Stomach smooth muscle (tissue), 2 donors: ENCODE measurements at regions not wholly inside any gene's neighbourhood (a gene's known extent, or its start where the extent isn't known, plus 50 kb on each side); places are given as distances from the start of the nearest gene placed in this dataset.
"Not testable (repeated sequence)": the region's sequence is repeated elsewhere in the genome, so short reads cannot be mapped to it uniquely, and the experiment has no call there.

Experiments
- H3K27ac ChIP-seq: one replicate; pipeline ENCODE4 v1.7.0; 2013; ENCODE audit warnings: mild to moderate bottlenecking, low read length, inconsistent platforms
- H3K27me3 ChIP-seq, 2 donors: one replicate each; pipeline ENCODE4 v1.7.0; 2013; ENCODE audit warnings: low read length in 2 of 2; ENCODE audit not compliant: insufficient read depth in 2 of 2, control insufficient read depth in 1 of 2
- H3K36me3 ChIP-seq, 2 donors: one replicate each; pipeline ENCODE4 v1.7.0; 2013; ENCODE audit warnings: low read length in 2 of 2; ENCODE audit not compliant: control insufficient read depth in 2 of 2, insufficient read depth in 2 of 2
- H3K4me1 ChIP-seq: one replicate; pipeline ENCODE4 v1.7.0; 2013; ENCODE audit warnings: low read length; ENCODE audit not compliant: control insufficient read depth, insufficient read depth
- H3K4me3 ChIP-seq, 2 donors: one replicate each; pipeline ENCODE4 v1.7.0; 2013; ENCODE audit warnings: low read length in 2 of 2
- H3K9ac ChIP-seq, 2 donors: one replicate each; pipeline ENCODE4 v1.7.0; 2013; ENCODE audit warnings: low read length in 2 of 2, mild to moderate bottlenecking in 1 of 2
- H3K9me3 ChIP-seq, 2 donors: one replicate each; pipeline ENCODE4 v1.7.0; 2013; ENCODE audit warnings: low read length in 2 of 2; ENCODE audit not compliant: control insufficient read depth in 2 of 2
- donor health status: healthy.
- donor health status: Pancreatic carcinoma.

DNA sequence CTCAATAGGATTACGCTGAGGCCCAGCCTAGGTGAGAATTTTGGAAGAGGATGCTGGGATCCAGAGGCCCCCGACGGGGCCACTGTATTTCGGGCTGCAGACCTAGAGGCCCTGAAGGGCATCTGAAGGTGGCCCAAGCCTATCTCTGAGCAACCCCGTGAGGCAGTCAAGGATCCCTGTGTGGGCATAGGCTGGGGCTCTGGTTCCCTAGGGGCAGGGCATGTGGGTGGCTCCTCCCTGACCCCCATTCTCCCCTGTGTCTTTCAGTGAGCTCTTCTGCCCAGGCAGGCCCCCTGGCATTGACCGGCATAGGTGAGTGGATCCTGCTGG, 216.0 kb downstream of the SNRPN start:
- Histone ChIP-seq H3K36me3 (no peaks in the 10 kb centered on the region), H3K4me3 (no peak overlapping the region), H3K9ac (no peak overlapping the region), H3K4me1 (no peaks in the 10 kb centered on the region), H3K27me3 (no peaks in the 10 kb centered on the region), H3K9me3 (peaks cover 0 to 40% of the 10 kb centered on the region in 2 donors), H3K27ac (no peak overlapping the region)

DNA sequence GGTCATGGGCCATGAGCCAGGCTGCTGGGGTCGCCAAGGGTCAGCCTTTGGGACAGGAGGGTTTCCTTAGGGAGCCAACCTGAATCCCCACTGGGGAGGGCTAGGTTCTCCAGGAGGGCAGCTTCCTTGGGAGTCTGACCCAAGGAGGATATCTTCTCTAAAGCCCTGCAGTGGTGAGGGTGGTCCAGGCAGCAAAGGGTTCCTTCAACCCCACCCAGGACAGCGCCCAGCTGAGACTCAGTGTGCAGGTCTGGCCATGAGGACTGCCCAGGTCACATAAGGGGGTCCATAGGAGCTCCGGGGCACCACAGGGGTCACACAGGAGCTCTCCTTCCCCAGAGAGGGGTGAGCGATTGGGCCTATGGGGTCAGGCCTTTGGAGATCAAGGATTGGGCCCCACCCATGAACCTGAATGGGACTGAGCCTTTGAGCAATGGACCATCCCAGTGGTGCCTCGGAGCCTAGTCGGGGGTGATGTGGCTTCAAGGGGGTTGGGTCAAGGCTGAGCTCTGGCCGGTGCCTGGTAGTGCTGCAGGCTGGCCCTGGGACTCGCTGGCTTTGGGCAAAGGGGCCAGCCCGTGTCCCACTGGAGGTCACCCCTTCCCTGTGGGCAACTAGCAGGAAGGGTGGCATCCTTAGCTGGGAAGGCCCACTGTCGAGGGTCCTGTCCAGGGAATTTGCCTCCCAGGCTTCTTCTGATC, 216.5 kb downstream of the SNRPN start:
- no peaks in the 10 kb centered on the region for H3K27me3 ChIP-seq
- H3K36me3 ChIP-seq, result no peaks in the 10 kb centered on the region
- H3K9ac ChIP-seq, result no peak overlapping the region
- no peak overlapping the region for H3K27ac ChIP-seq
- H3K4me3 ChIP-seq, result no peak overlapping the region
- H3K9me3 ChIP-seq, result peaks cover 0 to 43% of the 10 kb centered on the region in 2 donors
- H3K4me1 ChIP-seq, result no peaks in the 10 kb centered on the region

DNA sequence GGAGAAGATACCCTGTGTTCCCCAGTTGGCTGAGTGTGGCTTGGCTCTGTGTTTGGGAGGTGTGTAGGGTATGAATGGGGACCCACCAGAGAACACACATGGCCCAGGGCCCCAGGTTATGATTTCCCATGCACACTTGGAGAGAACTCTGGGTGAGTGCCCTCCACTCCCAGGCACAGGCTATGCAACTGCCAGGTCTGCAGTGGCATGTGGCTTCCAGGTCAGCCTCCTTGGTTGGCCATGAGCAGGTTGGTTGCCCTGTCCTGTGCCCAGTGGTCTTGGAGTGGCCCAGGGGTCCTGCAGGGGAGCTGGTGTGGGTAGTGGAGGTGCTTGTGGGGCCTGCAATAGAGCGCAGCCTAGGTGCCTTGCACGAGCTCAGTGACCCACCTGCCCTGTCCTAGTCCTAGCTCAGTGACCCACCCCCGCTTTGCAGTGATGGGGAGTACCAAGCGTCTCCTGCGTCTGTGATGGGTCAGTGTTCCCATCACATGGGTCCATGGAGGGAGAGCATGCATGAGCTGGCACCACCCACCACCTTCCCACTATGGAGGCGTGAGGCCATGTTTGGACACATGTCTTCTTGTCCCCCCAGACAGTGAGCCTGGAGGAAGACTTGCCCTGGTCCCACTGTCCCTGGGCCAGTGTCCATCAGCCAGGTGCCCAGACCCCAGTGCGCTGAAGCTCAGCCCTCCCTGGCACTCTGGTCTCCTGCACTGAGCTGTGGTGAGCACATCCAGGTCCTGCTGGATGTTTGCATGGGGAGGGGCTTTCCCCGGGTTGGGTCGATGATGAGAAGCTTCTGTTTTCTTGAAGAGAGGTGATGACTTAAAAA, 217.3 kb downstream of the SNRPN start:
- H3K36me3 ChIP-seq, result no peaks in the 10 kb centered on the region
- no peaks in the 10 kb centered on the region for H3K4me1 ChIP-seq
- peaks cover 0 to 46% of the 10 kb centered on the region in 2 donors for H3K9me3 ChIP-seq
- H3K27me3 ChIP-seq, result no peaks in the 10 kb centered on the region
- H3K27ac ChIP-seq, result no peak overlapping the region
- no peak overlapping the region for H3K4me3 ChIP-seq
- H3K9ac ChIP-seq, result no peak overlapping the region

DNA sequence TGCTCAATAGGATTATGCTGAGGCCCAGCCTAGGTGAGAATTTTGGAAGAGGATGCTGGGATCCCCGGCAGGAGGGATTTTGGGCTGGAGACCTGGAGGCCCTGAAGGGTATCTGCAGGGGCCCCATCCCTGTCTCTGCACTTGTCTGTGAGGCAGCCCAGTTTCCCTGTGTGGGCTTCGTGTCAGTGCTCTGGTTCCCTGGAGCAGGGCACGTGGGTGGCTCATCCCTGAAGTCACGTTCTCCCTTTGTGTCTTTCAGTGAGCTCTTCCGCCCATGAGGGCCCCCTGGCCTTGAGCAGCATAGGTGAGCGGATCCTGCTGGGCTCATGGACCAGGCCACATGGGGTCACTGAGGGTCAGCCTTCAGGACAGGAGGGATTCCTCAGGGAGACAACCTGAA, 217.9 kb downstream of the SNRPN start:
- Histone ChIP-seq H3K9me3 (peaks cover 0 to 50% of the 10 kb centered on the region in 2 donors), H3K4me3 (no peak overlapping the region), H3K9ac (no peak overlapping the region), H3K27me3 (no peaks in the 10 kb centered on the region), H3K4me1 (no peaks in the 10 kb centered on the region), H3K27ac (no peak overlapping the region), H3K36me3 (no peaks in the 10 kb centered on the region)

DNA sequence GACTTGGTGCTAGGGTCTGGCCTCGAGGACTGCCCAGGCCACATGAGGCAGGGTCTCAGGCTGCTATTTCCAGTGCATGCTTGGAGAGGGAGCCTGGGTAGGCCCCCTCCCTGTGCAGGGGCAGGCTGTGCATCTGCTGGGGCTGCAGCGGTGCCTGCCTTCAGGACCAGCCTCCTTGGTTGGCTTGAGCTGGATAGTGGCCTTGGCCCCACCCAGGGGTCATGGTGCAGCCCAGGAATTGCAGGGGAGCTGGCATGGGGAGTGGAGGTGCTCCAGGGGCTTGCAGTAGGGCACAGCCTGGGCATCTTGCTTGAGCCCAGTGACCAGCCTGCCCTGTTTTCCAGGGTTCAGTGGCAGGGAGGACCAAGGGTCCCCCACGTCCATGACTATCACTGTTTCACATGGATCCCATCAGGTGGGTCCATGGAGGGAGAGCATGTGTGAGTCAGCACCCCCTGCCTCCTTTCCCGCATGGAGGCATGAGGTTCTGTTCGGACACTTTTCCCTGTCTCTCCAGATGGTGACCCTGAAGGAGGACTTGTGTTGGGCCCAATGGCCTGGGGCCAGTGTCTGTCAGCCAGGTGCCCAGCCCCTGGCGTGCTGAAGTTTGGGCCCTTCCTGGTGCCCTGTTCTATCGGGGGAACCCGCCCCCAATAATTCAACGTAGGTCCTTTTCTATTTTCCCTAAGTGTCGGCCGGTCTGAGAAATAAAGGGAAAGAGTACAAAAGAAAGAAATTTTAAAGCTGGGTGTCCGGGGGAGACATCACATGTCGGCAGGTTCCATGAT, 218.6 kb downstream of the SNRPN start:
- no peaks in the 10 kb centered on the region for H3K36me3 ChIP-seq
- H3K9me3 ChIP-seq, result peaks cover 0 to 50% of the 10 kb centered on the region in 2 donors
- no peak overlapping the region for H3K27ac ChIP-seq
- no peaks in the 10 kb centered on the region for H3K4me1 ChIP-seq
- H3K9ac ChIP-seq, result no peak overlapping the region
- no peak overlapping the region for H3K4me3 ChIP-seq
- no peaks in the 10 kb centered on the region for H3K27me3 ChIP-seq

DNA sequence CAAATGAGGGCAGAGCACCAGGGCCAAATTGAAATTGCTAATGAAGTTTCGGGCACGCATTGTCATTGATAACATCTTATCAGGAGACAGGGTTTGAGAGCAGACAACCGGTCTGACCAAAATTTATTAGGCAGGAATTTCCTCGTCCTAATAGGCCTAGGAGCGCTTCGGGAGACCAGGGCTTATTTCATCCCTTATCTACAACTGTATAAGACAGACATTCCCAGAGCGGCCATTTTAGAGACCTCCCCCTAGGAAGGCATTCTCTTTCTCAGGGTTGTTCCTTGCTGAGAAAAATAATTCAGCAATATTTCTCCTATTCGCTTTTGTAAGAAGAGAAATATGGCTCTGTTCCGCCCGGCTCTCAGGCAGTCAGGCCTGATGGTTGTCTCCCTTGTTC, 219.4 kb downstream of the SNRPN start:
- peaks cover 0 to 49% of the 10 kb centered on the region in 2 donors for H3K9me3 ChIP-seq
- not testable (repeated sequence) for H3K4me3 ChIP-seq, H3K36me3 ChIP-seq, H3K4me1 ChIP-seq, H3K9ac ChIP-seq, H3K27me3 ChIP-seq, H3K27ac ChIP-seq

DNA sequence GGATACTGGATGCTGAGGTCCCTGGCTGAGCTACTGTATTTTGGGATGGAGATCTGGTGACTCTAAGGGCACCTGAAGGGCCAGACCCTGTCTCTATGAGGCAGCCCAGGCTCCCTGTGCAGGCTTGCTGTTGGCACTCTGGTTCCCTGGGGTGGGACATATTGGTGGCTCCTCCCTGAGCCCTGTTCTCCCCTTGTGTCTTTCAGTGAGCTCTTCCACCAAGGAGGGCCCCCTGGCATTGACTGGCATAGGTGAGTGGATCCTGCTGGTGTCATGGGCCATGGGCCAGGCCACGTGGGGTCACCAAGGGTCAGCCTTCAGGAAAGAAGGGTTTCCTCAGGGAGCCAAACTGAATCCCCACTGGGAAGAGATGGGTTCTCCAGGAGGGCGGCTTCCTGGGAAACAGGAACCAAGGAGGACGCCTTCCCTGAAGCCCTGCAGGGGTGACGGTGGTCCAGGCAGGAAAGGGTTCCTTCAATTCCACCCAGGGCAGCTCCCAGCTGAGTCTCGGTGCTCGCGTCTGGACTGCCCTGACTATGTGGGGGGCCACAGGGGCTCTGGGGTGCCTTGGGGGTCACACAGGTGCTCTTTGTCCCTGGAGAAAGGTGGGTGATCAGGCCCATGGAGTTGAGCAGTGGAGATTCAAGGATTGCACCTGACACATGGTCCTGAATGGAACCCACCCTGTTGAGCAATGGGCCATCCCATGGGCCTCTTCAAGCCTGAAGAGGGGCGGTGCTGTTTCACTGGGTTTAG, 220.4 kb downstream of the SNRPN start:
- Histone ChIP-seq H3K36me3 (no peaks in the 10 kb centered on the region), H3K9me3 (peaks cover 0 to 48% of the 10 kb centered on the region in 2 donors), H3K27me3 (no peaks in the 10 kb centered on the region)

DNA sequence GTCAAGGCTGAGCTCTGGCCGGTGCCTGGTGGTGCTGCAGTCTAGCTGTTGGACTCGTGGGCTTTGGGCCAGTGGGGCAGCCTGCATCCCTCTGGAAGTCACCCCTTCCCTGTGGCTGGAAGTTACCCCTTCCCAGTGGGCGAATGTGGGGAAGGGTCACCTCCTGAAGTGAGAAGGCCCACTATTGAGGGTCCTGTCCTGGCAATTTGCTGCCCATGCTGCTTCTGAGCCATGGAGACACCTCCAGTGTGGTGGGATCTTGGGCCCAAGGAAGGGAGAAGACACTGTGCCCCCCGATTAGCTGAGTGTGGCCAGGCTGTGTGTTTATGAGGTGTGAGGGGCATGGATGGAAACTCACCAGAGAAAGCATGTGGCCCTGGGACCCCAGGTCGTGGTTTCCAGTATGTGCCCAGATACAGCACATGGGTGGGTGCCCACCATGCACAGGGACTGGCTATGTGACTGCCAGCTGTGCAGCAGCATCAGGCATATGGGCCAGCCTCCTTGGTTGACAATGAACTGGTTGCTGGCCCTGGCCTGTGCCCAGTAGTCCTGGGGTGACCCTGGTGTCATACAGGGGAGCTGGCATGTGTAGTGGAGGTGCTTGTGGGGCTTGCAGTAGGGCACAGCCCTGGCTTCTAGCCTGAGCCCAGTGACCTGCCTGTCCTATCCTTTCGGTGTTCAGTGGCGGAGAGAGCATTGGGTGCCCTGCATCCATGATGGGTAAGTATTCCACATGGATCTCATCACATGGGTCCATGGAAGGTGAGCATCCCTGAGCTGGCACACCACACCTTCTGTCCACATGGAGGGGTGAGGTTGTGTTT, 221.2 kb downstream of the SNRPN start:
- Histone ChIP-seq H3K27me3 (no peaks in the 10 kb centered on the region), H3K4me1 (no peaks in the 10 kb centered on the region), H3K9ac (no peak overlapping the region), H3K9me3 (peaks cover 0 to 48% of the 10 kb centered on the region in 2 donors), H3K36me3 (no peaks in the 10 kb centered on the region), H3K4me3 (no peak overlapping the region), H3K27ac (no peak overlapping the region)

More for the DNA sequence above, 220.4 kb downstream of the SNRPN start:
- Histone ChIP-seq H3K4me3 (no peak overlapping the region), H3K4me1 (no peaks in the 10 kb centered on the region), H3K9ac (no peak overlapping the region), H3K27ac (no peak overlapping the region)

DNA sequence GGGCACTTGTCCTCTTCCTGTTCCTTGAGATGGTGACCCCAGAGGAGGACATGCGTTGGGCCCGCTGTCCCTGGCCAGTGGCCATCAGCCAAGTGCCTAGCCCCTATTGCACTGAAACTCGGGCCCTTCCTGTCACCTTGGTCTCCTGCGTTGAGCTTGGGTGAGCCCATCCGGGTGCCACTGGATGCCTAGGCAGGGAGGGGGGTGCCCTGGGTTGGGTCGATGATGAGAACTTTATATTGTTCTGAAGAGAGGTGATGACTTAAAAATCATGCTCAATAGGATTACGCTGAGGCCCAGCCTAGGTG, 221.8 kb downstream of the SNRPN start:
- no peak overlapping the region for H3K27ac ChIP-seq
- H3K4me3 ChIP-seq, result no peak overlapping the region
- no peaks in the 10 kb centered on the region for H3K36me3 ChIP-seq
- H3K27me3 ChIP-seq, result no peaks in the 10 kb centered on the region
- H3K9ac ChIP-seq, result no peak overlapping the region
- H3K9me3 ChIP-seq, result peaks cover 0 to 51% of the 10 kb centered on the region in 2 donors
- H3K4me1 ChIP-seq, result no peaks in the 10 kb centered on the region
